GM23248 (cell line): ENCODE measurements at regions not wholly inside any gene's neighbourhood (a gene's known extent, or its start where the extent isn't known, plus 50 kb on each side); places are given as distances from the start of the nearest gene placed in this dataset.

Source experiments
- DNase-seq: peaks from one replicate; pipeline ENCODE4 v3.0.0-alpha.2; 2015
- H2AFZ ChIP-seq: fragments of 200-600 bp; sonication (generic); 2 replicates; pipeline ENCODE4 v1.6.1; 2016; ENCODE audit warnings: antibody characterized with exemption
- H3F3A ChIP-seq: fragments of 200-600 bp; sonication (generic); 2 replicates; pipeline ENCODE4 v1.6.1; 2016; ENCODE audit warnings: mild to moderate bottlenecking, antibody characterized with exemption, mixed run types; ENCODE audit not compliant: insufficient read depth
- H3K27ac ChIP-seq: fragments of 200-600 bp; sonication (generic); 2 replicates; pipeline ENCODE4 v1.5.1; 2016; ENCODE audit warnings: mild to moderate bottlenecking
- H3K27me3 ChIP-seq: fragments of 200-600 bp; sonication (generic); replicated peaks from 2 replicates; pipeline ENCODE4 v1.6.1; 2016; ENCODE audit warnings: mild to moderate bottlenecking; ENCODE audit not compliant: insufficient read depth
- H3K36me3 ChIP-seq: fragments of 200-600 bp; sonication (generic); 2 replicates; pipeline ENCODE4 v1.6.1; 2016; ENCODE audit warnings: low read depth, mild to moderate bottlenecking
- H3K4me1 ChIP-seq: fragments of 200-600 bp; sonication (generic); 2 replicates; pipeline ENCODE4 v1.6.1; 2016; ENCODE audit warnings: mild to moderate bottlenecking; ENCODE audit not compliant: insufficient read depth
- H3K4me2 ChIP-seq: fragments of 200-600 bp; sonication (generic); one replicate; pipeline ENCODE4 v1.6.1; 2016; ENCODE audit warnings: mild to moderate bottlenecking; ENCODE audit not compliant: unreplicated experiment
- H3K4me3 ChIP-seq: fragments of 200-600 bp; sonication (generic); 2 replicates; pipeline ENCODE4 v1.5.1; 2016; ENCODE audit warnings: mild to moderate bottlenecking
- H3K79me2 ChIP-seq: fragments of 200-600 bp; sonication (generic); 2 replicates; pipeline ENCODE4 v1.6.1; 2016; ENCODE audit warnings: mild to moderate bottlenecking; ENCODE audit not compliant: insufficient read depth
- H3K9ac ChIP-seq: fragments of 200-600 bp; sonication (generic); 2 replicates; pipeline ENCODE4 v1.6.1; 2016; ENCODE audit warnings: mild to moderate bottlenecking
- H3K9me2 ChIP-seq: fragments of 200-600 bp; sonication (generic); 2 replicates; pipeline ENCODE4 v1.6.1; 2016; ENCODE audit warnings: mixed run types, mild to moderate bottlenecking, moderate library complexity; ENCODE audit not compliant: insufficient read depth
- H3K9me3 ChIP-seq: fragments of 200-600 bp; sonication (generic); one replicate; pipeline ENCODE4 v1.6.1; 2017; ENCODE audit warnings: low read depth
- H4K20me1 ChIP-seq: fragments of 200-600 bp; sonication (generic); 2 replicates; pipeline ENCODE4 v1.6.0; 2016; ENCODE audit not compliant: insufficient read depth
- EZH2 ChIP-seq: fragments of 200-600 bp; sonication (generic); IDR thresholded peaks from 2 replicates; pipeline ENCODE4 v1.6.1; 2018; ENCODE audit warnings: antibody characterized with exemption, mild to moderate bottlenecking; ENCODE audit not compliant: insufficient read depth, poor library complexity, severe bottlenecking
- EZH2phosphoT487 ChIP-seq: fragments of 200-600 bp; sonication (generic); IDR thresholded peaks from 2 replicates; pipeline ENCODE4 v1.6.1; 2018; ENCODE audit warnings: antibody characterized with exemption, moderate library complexity, mild to moderate bottlenecking, low read depth; ENCODE audit not compliant: insufficient read depth
- WGBS, 2 experiments: methylation state at CpG; one replicate each; pipeline ENCODE4 v1.1.6; 2015 to 2017; ENCODE audit warnings: low lambda C conversion rate in 2 of 2, low coverage in 1 of 2; ENCODE audit errors: missing lambda C conversion rate in 2 of 2; 5-methylcytosine and 5-hydroxymethylcytosine counted together
- in situ Hi-C: fragments of 300-500 bp; cut with MboI; formaldehyde crosslinking; loops from 2 replicates; pipeline ENCODE4 v1.15.0; 2020

DNA sequence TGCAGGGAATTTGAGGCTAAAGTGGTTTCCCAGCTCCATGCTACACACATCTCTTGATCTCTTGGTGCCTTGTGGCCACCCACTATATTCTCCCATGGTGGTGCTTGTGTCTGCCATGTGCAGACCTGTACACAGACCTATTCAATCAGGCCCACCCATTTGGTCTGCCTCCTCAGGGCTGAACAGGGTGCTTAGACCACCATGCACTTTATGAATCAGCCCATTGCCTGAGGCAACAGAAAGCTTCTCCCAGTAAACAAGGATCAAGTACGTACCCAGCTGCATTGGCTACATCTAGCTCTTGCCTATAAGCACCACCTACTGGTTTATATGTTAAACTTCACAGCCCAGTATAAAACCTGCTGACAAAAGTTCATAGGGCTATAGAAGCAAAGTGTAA is 664.3 kb upstream of the EDIL3 start:
- H3K36me3 ChIP-seq, result no peaks in the 10 kb centered on the region
- no peak overlapping the region for H3K4me3 ChIP-seq
- H3K9me3 ChIP-seq, result no peaks in the 10 kb centered on the region
- no peaks in the 10 kb centered on the region for H4K20me1 ChIP-seq
- no peaks in the 10 kb centered on the region for H3K4me1 ChIP-seq
- no peak for DNase-seq
- H2AFZ ChIP-seq, result no peak overlapping the region
- no peaks in the 10 kb centered on the region for H3F3A ChIP-seq
- no peaks in the 10 kb centered on the region for H3K79me2 ChIP-seq
- no peak overlapping the region for H3K4me2 ChIP-seq
- no peaks in the 10 kb centered on the region for H3K27me3 ChIP-seq
- no peaks in the 10 kb centered on the region for H3K9me2 ChIP-seq
- in situ Hi-C loops, result no loop called here
- 6 to 7% methylated on average over 1 of the region's 1 CpG for WGBS, 2 experiments
- TF ChIP-seq EZH2, result no peak
- no peak for TF ChIP-seq EZH2phosphoT487
- H3K9ac ChIP-seq, result no peak overlapping the region
- no peak overlapping the region for H3K27ac ChIP-seq

DNA sequence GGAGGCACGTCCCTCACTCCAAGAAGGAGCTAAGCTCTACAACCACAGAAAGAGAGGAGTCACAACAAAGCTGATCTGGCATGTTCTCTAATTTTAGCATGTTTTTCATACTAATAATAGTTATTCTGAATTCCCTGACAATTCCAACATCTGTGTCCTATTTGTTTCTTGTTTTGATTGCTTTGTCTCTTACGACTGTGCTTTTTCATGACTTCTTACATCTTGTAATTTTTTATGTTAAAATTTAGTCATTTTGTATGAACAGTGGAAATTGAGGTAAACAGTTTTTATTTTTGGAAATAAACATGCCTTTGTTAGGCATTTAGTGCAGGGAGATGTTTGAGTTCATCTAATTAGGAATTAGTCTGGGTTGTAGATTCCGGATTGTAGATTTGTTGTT is 668.1 kb upstream of the EDIL3 start:
- Histone ChIP-seq H3K36me3 (no peaks in the 10 kb centered on the region), H3K4me3 (no peak overlapping the region), H3K4me1 (no peaks in the 10 kb centered on the region), H2AFZ (no peak overlapping the region), H4K20me1 (no peaks in the 10 kb centered on the region), H3K27me3 (no peaks in the 10 kb centered on the region), H3K9ac (no peak overlapping the region), H3K4me2 (no peak overlapping the region), H3K79me2 (no peaks in the 10 kb centered on the region), H3K9me3 (no peaks in the 10 kb centered on the region), H3K9me2 (no peaks in the 10 kb centered on the region), H3F3A (no peaks in the 10 kb centered on the region), H3K27ac (no peak overlapping the region)
- no peak for DNase-seq
- no peak for TF ChIP-seq EZH2
- TF ChIP-seq EZH2phosphoT487, result no peak
- in situ Hi-C loops, result no loop called here
- WGBS, 2 experiments, result 4 to 5% methylated on average over 3 of the region's 3 CpGs

DNA sequence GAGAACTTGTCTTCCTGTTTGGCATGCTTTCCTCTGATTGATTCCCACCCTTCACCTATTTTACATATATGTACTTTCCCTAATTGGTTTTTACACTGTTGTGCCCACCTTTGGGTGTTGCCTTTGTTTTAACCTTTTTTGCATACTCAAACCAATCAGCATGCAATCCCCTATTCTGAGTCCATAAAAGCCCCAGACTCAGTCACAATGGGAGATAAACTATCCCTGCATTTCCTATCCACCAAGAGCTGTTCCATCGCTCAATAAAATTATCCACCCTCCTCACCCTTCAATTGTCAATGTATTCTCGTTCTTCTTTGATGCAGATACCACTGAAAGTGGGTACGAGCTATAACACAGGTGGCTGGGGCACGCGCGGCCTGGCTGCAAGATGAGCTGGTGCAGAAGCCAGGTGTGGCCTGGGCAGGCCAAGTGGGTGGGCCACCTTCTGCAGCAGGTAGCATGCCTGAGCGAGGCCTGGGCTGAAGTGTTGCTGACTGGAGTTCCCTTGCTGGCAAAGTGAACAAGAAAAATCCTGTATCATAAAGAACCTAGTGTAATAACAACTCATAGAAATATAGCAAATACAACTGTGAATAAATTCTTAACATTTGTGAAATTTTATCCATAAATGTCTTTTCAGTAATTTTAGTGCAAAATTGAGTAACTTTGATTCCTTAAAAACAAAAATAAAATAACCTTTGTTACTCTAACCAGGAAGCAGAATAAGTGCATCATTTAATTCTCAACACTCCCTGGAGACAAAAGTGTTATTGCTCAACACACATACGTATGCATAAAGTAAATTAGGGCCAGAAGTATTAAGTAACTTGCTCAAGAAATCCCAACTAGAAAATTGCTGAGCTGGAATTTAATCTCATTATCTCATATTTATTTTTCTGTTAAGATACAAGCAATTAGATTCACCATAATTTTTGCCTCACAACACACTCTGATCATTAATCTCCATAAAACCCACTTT is 685.3 kb upstream of the EDIL3 start:
- TF ChIP-seq EZH2 (no peak), EZH2phosphoT487 (no peak)
- Histone ChIP-seq H3K4me3 (no peak overlapping the region), H3K4me2 (no peak overlapping the region), H3K36me3 (no peaks in the 10 kb centered on the region), H3K9ac (no peak overlapping the region), H2AFZ (no peak overlapping the region), H4K20me1 (no peaks in the 10 kb centered on the region), H3F3A (no peaks in the 10 kb centered on the region), H3K9me2 (no peaks in the 10 kb centered on the region), H3K9me3 (no peaks in the 10 kb centered on the region), H3K27me3 (no peaks in the 10 kb centered on the region), H3K27ac (no peak overlapping the region), H3K4me1 (no peaks in the 10 kb centered on the region), H3K79me2 (no peaks in the 10 kb centered on the region)
- 28 to 35% methylated on average over 8 of the region's 8 CpGs for WGBS, 2 experiments
- DNase-seq, result no peak
- in situ Hi-C loops, result no loop called here

DNA sequence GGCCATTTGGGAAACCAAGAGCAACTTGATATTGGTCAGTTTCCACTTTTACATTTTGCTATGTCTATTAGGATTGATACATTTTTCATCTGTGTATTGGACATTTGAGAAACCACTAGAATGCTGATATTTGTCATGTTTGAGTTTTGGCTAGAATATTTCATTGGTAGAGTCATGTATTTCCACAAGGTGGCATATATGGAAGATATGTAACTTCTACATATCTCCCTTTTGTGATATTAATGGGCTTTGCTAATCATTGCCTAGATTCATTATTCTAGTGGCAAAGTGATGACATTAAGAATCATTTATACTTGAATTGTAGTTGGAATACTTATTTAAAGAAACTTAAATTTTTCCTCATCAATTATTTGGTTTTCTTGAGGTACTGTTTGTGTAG is 692.9 kb upstream of the EDIL3 start:
- H3K4me2 ChIP-seq, result no peak overlapping the region
- no peak for DNase-seq
- H3K79me2 ChIP-seq, result no peaks in the 10 kb centered on the region
- H3K27me3 ChIP-seq, result no peaks in the 10 kb centered on the region
- H3K36me3 ChIP-seq, result no peaks in the 10 kb centered on the region
- H3K9me3 ChIP-seq, result no peaks in the 10 kb centered on the region
- H3K4me1 ChIP-seq, result no peaks in the 10 kb centered on the region
- no peaks in the 10 kb centered on the region for H4K20me1 ChIP-seq
- in situ Hi-C loops, result no loop called here
- TF ChIP-seq EZH2, result no peak
- H3K4me3 ChIP-seq, result no peak overlapping the region
- no peak overlapping the region for H2AFZ ChIP-seq
- H3K9me2 ChIP-seq, result no peaks in the 10 kb centered on the region
- H3K27ac ChIP-seq, result no peak overlapping the region
- no peak overlapping the region for H3K9ac ChIP-seq
- no peaks in the 10 kb centered on the region for H3F3A ChIP-seq
